COLO668 (cell line): ENCODE measurements at regions not wholly inside any gene's neighbourhood (a gene's known extent, or its start where the extent isn't known, plus 50 kb on each side); places are given as distances from the start of the nearest gene placed in this dataset.

ENCODE experiments used
- DNase-seq: peaks from one replicate; lab custom pipeline; 2025; ENCODE audit not compliant: unreplicated experiment; lab: John Stamatoyannopoulos, UW

- DNase-seq: no peak
Observed at GRCh38 chr20:37643400-37643799, 50.4 kb upstream of the CTNNBL1 start.

- DNase-seq: no peak
Observed at GRCh38 chr20:37642246-37642645, 51.6 kb upstream of the CTNNBL1 start.

- DNase-seq: peak; percentile 21
Observed at GRCh38 chr20:37640600-37641561, 52.9 kb upstream of the CTNNBL1 start.

GRCh38 chr20:37638527-37638926, 55.3 kb upstream of the CTNNBL1 start:
- no peak for DNase-seq

GRCh38 chr20:37636977-37637376, 56.9 kb upstream of the CTNNBL1 start:
- DNase-seq: no peak

- DNase-seq: peak; percentile 19
Observed at GRCh38 chr20:37636212-37636975, 57.4 kb upstream of the CTNNBL1 start.

- DNase-seq: no peak
Observed at GRCh38 chr20:37630993-37631392, 62.8 kb upstream of the CTNNBL1 start.

GRCh38 chr20:37630166-37630565, 63.7 kb upstream of the CTNNBL1 start:
- DNase-seq: peak; percentile 42

GRCh38 chr20:37627767-37628130, 66.1 kb upstream of the CTNNBL1 start:
- DNase-seq: no peak

GRCh38 chr20:37627060-37627766, 66.6 kb upstream of the CTNNBL1 start:
- no peak for DNase-seq

- DNase-seq: no peak
Observed at GRCh38 chr20:37624963-37625362, 68.9 kb upstream of the CTNNBL1 start.

- no peak for DNase-seq
Observed at GRCh38 chr20:37622728-37623127, 71.1 kb upstream of the CTNNBL1 start.

- no peak for DNase-seq
Observed at GRCh38 chr20:37619496-37619895, 74.3 kb upstream of the CTNNBL1 start.

- no peak for DNase-seq
Observed at GRCh38 chr20:37616110-37616425, 77.8 kb upstream of the CTNNBL1 start.

- peak; percentile 50 for DNase-seq
Observed at GRCh38 chr20:37615340-37616109, 78.3 kb upstream of the CTNNBL1 start.

- DNase-seq: no peak
Observed at GRCh38 chr20:37611852-37612251, 82.0 kb upstream of the CTNNBL1 start.

- DNase-seq: no peak
Observed at GRCh38 chr20:37611346-37611745, 82.5 kb upstream of the CTNNBL1 start.

- no peak for DNase-seq
Observed at GRCh38 chr20:37610203-37610798, 82.6 kb upstream of the BLCAP start.

- no peak for DNase-seq
Observed at GRCh38 chr20:37602634-37603033, 75.0 kb upstream of the BLCAP start.

- no peak for DNase-seq
Observed at GRCh38 chr20:37600486-37600885, 72.8 kb upstream of the BLCAP start.
